ENCODE measurements at regions not wholly inside any gene's neighbourhood (a gene's known extent, or its start where the extent isn't known, plus 50 kb on each side); places are given as distances from the start of the nearest gene placed in this dataset.

- no CpG with 5 or more reads among the region's 4 CpGs for WGBS (ENCODE audit: insufficient coverage, insufficient read length)
- H3K4me1 ChIP-seq (ENCODE audit: control insufficient read depth, insufficient read depth, low read length) = no peaks in the 10 kb centered on the region
Observed at GRCh38 chr2:217461674-217462073, 541.1 kb downstream of the TNS1 start.

GRCh38 chr2:217459680-217460405 is 543.0 kb downstream of the TNS1 start:
- no peaks in the 10 kb centered on the region for H3K9me3 ChIP-seq (ENCODE audit: control insufficient read depth, insufficient read depth, low read length)
- H3K4me3 ChIP-seq (ENCODE audit: low read length) = no peak overlapping the region
- DNase-seq (ENCODE audit: low read depth, low spot score) = no peak
- no CpG with 5 or more reads among the region's 5 CpGs for WGBS (ENCODE audit: insufficient coverage, insufficient read length)
- H3K36me3 ChIP-seq (ENCODE audit: control insufficient read depth, insufficient read depth, low read length) = no peaks in the 10 kb centered on the region
- no peaks in the 10 kb centered on the region for H3K27me3 ChIP-seq (ENCODE audit: control insufficient read depth, insufficient read depth, low read length)
- no peak overlapping the region for H3K27ac ChIP-seq (ENCODE audit: low read length)
- no peaks in the 10 kb centered on the region for H3K4me1 ChIP-seq (ENCODE audit: control insufficient read depth, insufficient read depth, low read length)

More at GRCh38 chr2:217461674-217462073, 541.1 kb downstream of the TNS1 start:
- Histone ChIP-seq H3K27me3 (ENCODE audit: control insufficient read depth, insufficient read depth, low read length) (no peaks in the 10 kb centered on the region), H3K9me3 (ENCODE audit: control insufficient read depth, insufficient read depth, low read length) (no peaks in the 10 kb centered on the region), H3K27ac (ENCODE audit: low read length) (no peak overlapping the region), H3K36me3 (ENCODE audit: control insufficient read depth, insufficient read depth, low read length) (no peaks in the 10 kb centered on the region), H3K4me3 (ENCODE audit: low read length) (no peak overlapping the region)
- no peak for DNase-seq (ENCODE audit: low read depth, low spot score)

- Histone ChIP-seq H3K27me3 (ENCODE audit: control insufficient read depth, insufficient read depth, low read length) (no peaks in the 10 kb centered on the region), H3K27ac (ENCODE audit: low read length) (no peak overlapping the region), H3K36me3 (ENCODE audit: control insufficient read depth, insufficient read depth, low read length) (no peaks in the 10 kb centered on the region), H3K4me1 (ENCODE audit: control insufficient read depth, insufficient read depth, low read length) (no peaks in the 10 kb centered on the region), H3K9me3 (ENCODE audit: control insufficient read depth, insufficient read depth, low read length) (no peaks in the 10 kb centered on the region), H3K4me3 (ENCODE audit: low read length) (no peak overlapping the region)
- no CpG with 5 or more reads among the region's 2 CpGs for WGBS (ENCODE audit: insufficient coverage, insufficient read length)
- no peak for DNase-seq (ENCODE audit: low read depth, low spot score)
Observed at GRCh38 chr2:217459016-217459415, 543.8 kb downstream of the TNS1 start.

- no peaks in the 10 kb centered on the region for H3K36me3 ChIP-seq (ENCODE audit: control insufficient read depth, insufficient read depth, low read length)
- no peaks in the 10 kb centered on the region for H3K9me3 ChIP-seq (ENCODE audit: control insufficient read depth, insufficient read depth, low read length)
- H3K4me3 ChIP-seq (ENCODE audit: low read length) = no peak overlapping the region
- no peak overlapping the region for H3K27ac ChIP-seq (ENCODE audit: low read length)
- H3K4me1 ChIP-seq (ENCODE audit: control insufficient read depth, insufficient read depth, low read length) = no peaks in the 10 kb centered on the region
- 100% methylated on average over 1 of the region's 2 CpGs for WGBS (ENCODE audit: insufficient coverage, insufficient read length)
- no peaks in the 10 kb centered on the region for H3K27me3 ChIP-seq (ENCODE audit: control insufficient read depth, insufficient read depth, low read length)
- DNase-seq (ENCODE audit: low read depth, low spot score) = no peak
Observed at GRCh38 chr2:217456016-217456415, 546.8 kb downstream of the TNS1 start.

GRCh38 chr2:217452928-217453327 is 549.9 kb downstream of the TNS1 start:
- H3K4me3 ChIP-seq (ENCODE audit: low read length) = no peak overlapping the region
- no peak overlapping the region for H3K27ac ChIP-seq (ENCODE audit: low read length)
- H3K9me3 ChIP-seq (ENCODE audit: control insufficient read depth, insufficient read depth, low read length) = no peaks in the 10 kb centered on the region
- H3K4me1 ChIP-seq (ENCODE audit: control insufficient read depth, insufficient read depth, low read length) = no peaks in the 10 kb centered on the region; the same call in 1 of the 2 replicates
- no peak for DNase-seq (ENCODE audit: low read depth, low spot score)
- H3K27me3 ChIP-seq (ENCODE audit: control insufficient read depth, insufficient read depth, low read length) = no peaks in the 10 kb centered on the region
- H3K36me3 ChIP-seq (ENCODE audit: control insufficient read depth, insufficient read depth, low read length) = no peaks in the 10 kb centered on the region
- WGBS (ENCODE audit: insufficient coverage, insufficient read length) = no CpG with 5 or more reads among the region's 1 CpG

GRCh38 chr2:217451666-217452065 is 551.1 kb downstream of the TNS1 start:
- WGBS (ENCODE audit: insufficient coverage, insufficient read length) = no CpG with 5 or more reads among the region's 3 CpGs
- H3K4me1 ChIP-seq (ENCODE audit: control insufficient read depth, insufficient read depth, low read length) = no peaks in the 10 kb centered on the region; the same call in 1 of the 2 replicates
- H3K27ac ChIP-seq (ENCODE audit: low read length) = no peak overlapping the region
- H3K9me3 ChIP-seq (ENCODE audit: control insufficient read depth, insufficient read depth, low read length) = no peaks in the 10 kb centered on the region
- DNase-seq (ENCODE audit: low read depth, low spot score) = no peak
- H3K27me3 ChIP-seq (ENCODE audit: control insufficient read depth, insufficient read depth, low read length) = no peaks in the 10 kb centered on the region
- no peak overlapping the region for H3K4me3 ChIP-seq (ENCODE audit: low read length)
- H3K36me3 ChIP-seq (ENCODE audit: control insufficient read depth, insufficient read depth, low read length) = no peaks in the 10 kb centered on the region

GRCh38 chr2:217449444-217449843 is 553.4 kb downstream of the TNS1 start:
- Histone ChIP-seq H3K27ac (ENCODE audit: low read length) (no peak overlapping the region), H3K27me3 (ENCODE audit: control insufficient read depth, insufficient read depth, low read length) (no peaks in the 10 kb centered on the region), H3K4me3 (ENCODE audit: low read length) (no peak overlapping the region), H3K4me1 (ENCODE audit: control insufficient read depth, insufficient read depth, low read length) (no peaks in the 10 kb centered on the region; the same call in 1 of the 2 replicates), H3K36me3 (ENCODE audit: control insufficient read depth, insufficient read depth, low read length) (no peaks in the 10 kb centered on the region), H3K9me3 (ENCODE audit: control insufficient read depth, insufficient read depth, low read length) (no peaks in the 10 kb centered on the region)
- DNase-seq (ENCODE audit: low read depth, low spot score) = no peak
- no CpG with 5 or more reads among the region's 8 CpGs for WGBS (ENCODE audit: insufficient coverage, insufficient read length)

- Histone ChIP-seq H3K9me3 (ENCODE audit: control insufficient read depth, insufficient read depth, low read length) (no peaks in the 10 kb centered on the region), H3K4me3 (ENCODE audit: low read length) (no peak overlapping the region), H3K27ac (ENCODE audit: low read length) (no peak overlapping the region), H3K4me1 (ENCODE audit: control insufficient read depth, insufficient read depth, low read length) (no peaks in the 10 kb centered on the region; the same call in 1 of the 2 replicates), H3K27me3 (ENCODE audit: control insufficient read depth, insufficient read depth, low read length) (no peaks in the 10 kb centered on the region), H3K36me3 (ENCODE audit: control insufficient read depth, insufficient read depth, low read length) (no peaks in the 10 kb centered on the region)
- WGBS (ENCODE audit: insufficient coverage, insufficient read length) = no CpG with 5 or more reads among the region's 5 CpGs
- no peak for DNase-seq (ENCODE audit: low read depth, low spot score)
Observed at GRCh38 chr2:217448860-217449259, 553.9 kb downstream of the TNS1 start.

GRCh38 chr2:217445723-217446122 is 557.1 kb downstream of the TNS1 start:
- no peak overlapping the region for H3K27ac ChIP-seq (ENCODE audit: low read length)
- H3K36me3 ChIP-seq (ENCODE audit: control insufficient read depth, insufficient read depth, low read length) = no peaks in the 10 kb centered on the region
- no peaks in the 10 kb centered on the region for H3K4me1 ChIP-seq (ENCODE audit: control insufficient read depth, insufficient read depth, low read length)
- H3K4me3 ChIP-seq (ENCODE audit: low read length) = no peak overlapping the region
- H3K27me3 ChIP-seq (ENCODE audit: control insufficient read depth, insufficient read depth, low read length) = no peaks in the 10 kb centered on the region
- no CpG with 5 or more reads among the region's 4 CpGs for whole genome bisulfite sequencing (ENCODE audit: insufficient coverage, insufficient read length)
- DNase-seq (ENCODE audit: low read depth, low spot score) = no peak
- no peaks in the 10 kb centered on the region for H3K9me3 ChIP-seq (ENCODE audit: control insufficient read depth, insufficient read depth, low read length)

GRCh38 chr2:217444932-217445331 is 557.9 kb downstream of the TNS1 start:
- DNase-seq (ENCODE audit: low read depth, low spot score) = no peak
- Histone ChIP-seq H3K4me3 (ENCODE audit: low read length) (no peak overlapping the region), H3K27ac (ENCODE audit: low read length) (no peak overlapping the region), H3K9me3 (ENCODE audit: control insufficient read depth, insufficient read depth, low read length) (no peaks in the 10 kb centered on the region), H3K27me3 (ENCODE audit: control insufficient read depth, insufficient read depth, low read length) (no peaks in the 10 kb centered on the region), H3K36me3 (ENCODE audit: control insufficient read depth, insufficient read depth, low read length) (no peaks in the 10 kb centered on the region), H3K4me1 (ENCODE audit: control insufficient read depth, insufficient read depth, low read length) (no peaks in the 10 kb centered on the region)

- DNase-seq (ENCODE audit: low read depth, low spot score) = no peak
Observed at GRCh38 chr2:217444509-217444908, 558.3 kb downstream of the TNS1 start.

More at GRCh38 chr2:217444509-217444908, 558.3 kb downstream of the TNS1 start:
- H3K27me3 ChIP-seq (ENCODE audit: control insufficient read depth, insufficient read depth, low read length) = no peaks in the 10 kb centered on the region
- H3K27ac ChIP-seq (ENCODE audit: low read length) = no peak overlapping the region
- no peaks in the 10 kb centered on the region for H3K4me1 ChIP-seq (ENCODE audit: control insufficient read depth, insufficient read depth, low read length)
- H3K9me3 ChIP-seq (ENCODE audit: control insufficient read depth, insufficient read depth, low read length) = no peaks in the 10 kb centered on the region
- no peaks in the 10 kb centered on the region for H3K36me3 ChIP-seq (ENCODE audit: control insufficient read depth, insufficient read depth, low read length)
- H3K4me3 ChIP-seq (ENCODE audit: low read length) = no peak overlapping the region
